Suppressor macrophage treated with lipopolysaccharide for 4 hours (primary cell): ENCODE measurements at regions not wholly inside any gene's neighbourhood (a gene's known extent, or its start where the extent isn't known, plus 50 kb on each side); places are given as distances from the start of the nearest gene placed in this dataset.

Experiments used
- DNase-seq: peaks from one replicate; pipeline ENCODE4 v3.0.0-alpha.2; 2020

- DNase-seq: no peak
Observed at GRCh38 chr3:10585945-10586344, 80.6 kb upstream of the ATP2B2 start.

- peak; percentile 50 for DNase-seq
Observed at GRCh38 chr3:10594915-10595314, 89.5 kb upstream of the ATP2B2 start.

GRCh38 chr3:10596746-10597448, 91.5 kb upstream of the ATP2B2 start:
- DNase-seq: no peak

DNA sequence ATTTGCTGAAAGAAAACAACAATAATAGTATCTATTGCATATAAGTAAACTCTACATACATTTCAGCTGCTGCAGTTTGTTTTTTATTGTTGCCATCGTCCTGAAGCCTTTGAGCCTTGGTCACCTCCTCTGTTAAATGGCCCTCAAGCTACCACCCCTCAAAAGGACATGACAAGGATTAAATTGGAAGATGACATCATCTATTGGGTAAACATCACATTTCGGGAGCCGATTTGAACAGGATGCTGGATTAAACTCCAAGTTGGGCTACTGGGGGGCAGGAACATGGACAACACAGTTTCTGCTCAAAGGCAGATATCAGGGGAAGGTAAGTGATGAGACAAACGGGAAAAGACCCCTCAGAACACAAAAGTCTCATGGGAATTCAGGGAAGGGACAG, 92.3 kb upstream of the ATP2B2 start:
- DNase-seq: no peak

DNA sequence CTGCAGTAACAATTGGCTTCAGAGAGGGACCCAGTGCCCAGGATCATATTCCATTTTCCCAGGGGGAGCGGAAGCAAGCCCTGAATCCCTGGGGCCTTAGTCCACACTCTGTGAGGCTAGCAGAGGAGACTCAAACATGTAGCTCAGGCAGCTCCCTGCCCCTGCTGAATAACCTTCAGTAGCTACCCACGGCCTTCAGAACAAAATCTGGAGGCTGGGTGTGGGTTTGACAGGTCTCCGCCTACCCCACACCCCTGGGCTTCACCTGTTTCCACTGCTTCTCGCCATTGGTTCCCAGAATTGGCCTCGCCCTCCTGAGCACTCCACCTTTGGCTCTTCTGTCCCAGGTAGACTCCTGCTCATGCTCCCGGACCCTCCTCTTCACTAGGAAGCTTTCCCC, 93.6 kb upstream of the ATP2B2 start:
- no peak for DNase-seq

- DNase-seq: no peak
Observed at GRCh38 chr3:10599444-10599843, 94.1 kb upstream of the ATP2B2 start.

GRCh38 chr3:10600296-10600714, 94.9 kb upstream of the ATP2B2 start:
- DNase-seq: no peak

DNA sequence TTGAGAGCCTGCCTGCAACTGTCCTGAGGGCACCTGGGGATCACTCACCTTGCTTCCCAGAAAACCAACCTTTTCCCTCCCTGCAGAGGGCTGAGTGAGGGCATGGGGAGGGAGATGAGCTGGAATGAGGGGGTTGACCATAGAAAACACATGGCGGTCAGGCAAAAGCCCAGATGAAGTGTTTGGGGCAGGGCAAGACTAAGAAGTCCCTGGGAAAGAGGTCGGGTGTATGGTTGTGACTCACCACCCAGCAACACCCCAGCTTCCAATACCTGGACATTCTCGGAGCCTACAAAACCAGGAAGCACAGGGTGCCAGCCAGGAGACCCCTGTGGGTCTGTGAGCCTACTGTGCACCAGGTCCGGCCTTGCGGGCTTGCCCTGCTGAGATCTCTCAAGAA, 95.3 kb upstream of the ATP2B2 start:
- DNase-seq: no peak

- DNase-seq: no peak
Observed at GRCh38 chr3:10601151-10601856, 95.9 kb upstream of the ATP2B2 start.

DNA sequence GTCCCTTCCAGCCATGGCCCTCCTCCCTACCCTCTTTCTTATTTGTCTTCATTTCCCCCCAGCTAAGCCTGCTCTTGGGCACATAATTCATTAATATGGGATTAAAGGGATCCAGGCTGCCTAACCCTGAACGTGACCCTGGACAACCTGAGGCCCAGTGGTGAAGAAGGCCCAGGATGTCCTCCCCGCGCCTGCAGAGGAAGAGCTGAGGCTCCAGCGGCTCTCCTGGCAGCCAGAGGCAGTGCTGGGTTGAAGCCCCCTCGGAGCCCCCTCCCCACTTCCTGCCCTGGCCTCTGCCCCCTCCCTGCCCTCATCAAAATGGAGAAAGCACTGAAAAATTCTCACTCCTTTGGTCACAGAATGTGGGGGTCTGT, 96.5 kb upstream of the ATP2B2 start:
- DNase-seq: no peak

GRCh38 chr3:10602271-10602670, 96.9 kb upstream of the ATP2B2 start:
- no peak for DNase-seq

DNA sequence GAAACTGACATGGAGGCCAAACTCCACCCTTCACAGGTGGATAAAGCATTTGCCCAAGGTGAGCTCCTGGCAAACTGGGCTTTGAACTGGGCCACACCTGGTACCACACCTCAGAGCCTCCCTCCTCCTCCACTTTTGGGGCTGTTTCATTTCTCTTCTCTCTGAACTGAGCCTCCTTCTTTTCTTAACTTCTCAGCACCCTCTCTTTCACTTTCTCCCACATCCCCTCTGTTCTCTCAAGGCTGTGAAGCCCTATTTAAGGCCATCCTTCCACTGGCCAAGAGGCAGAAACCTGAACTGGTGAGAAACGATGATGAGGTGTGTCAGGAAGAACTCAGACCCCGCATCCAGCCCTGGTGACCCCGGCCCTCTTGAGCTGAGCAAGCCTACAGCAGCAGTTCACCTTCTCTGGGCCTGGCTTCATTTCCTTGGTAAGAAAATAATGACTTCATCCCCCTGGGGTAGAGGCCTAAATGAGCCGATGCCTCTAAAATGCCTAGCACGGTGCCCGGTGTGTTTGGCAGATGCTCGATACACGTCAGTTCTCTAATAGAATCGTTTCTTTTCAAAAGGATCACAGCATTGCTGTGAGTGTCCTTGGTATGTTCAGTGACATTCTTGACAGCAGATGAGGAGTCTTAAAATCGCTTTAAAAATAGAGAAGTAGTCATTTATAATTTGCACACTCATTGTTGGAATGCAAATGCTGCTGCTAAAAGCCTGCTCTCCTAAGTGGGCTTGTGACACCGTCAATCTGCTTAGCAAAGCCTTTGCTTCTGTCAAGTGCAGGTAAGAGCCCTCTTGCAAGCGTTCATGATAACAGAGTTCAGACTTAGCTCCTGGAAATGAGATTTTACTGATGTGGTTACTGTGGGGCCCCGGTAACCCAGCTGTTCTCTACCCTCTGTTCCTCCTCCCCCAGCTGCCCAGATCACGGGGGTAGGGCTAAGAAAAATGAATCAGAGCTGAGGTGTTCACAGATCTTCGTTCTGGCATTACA, 97.7 kb upstream of the ATP2B2 start:
- no peak for DNase-seq

DNA sequence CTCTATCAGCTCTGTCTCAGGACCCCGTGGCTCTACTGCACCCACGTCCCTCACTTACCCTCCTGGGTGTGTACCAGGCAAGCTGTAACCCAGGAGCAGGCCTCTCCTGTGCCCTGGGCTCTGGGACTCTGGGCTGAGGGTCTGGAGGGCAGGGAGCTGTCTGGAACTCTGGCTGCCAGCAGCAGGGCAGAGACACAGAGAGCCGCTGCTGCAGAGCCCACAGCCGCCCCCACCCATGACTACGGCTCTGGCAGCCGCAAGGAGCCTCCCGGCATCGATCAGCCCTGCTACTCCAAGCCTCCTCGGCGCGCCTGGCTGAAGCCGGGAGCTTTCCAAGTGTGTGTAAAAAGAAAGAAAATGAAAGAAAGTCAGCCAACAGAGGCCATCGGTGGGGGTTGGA, 103.7 kb upstream of the ATP2B2 start:
- DNase-seq: no peak

DNA sequence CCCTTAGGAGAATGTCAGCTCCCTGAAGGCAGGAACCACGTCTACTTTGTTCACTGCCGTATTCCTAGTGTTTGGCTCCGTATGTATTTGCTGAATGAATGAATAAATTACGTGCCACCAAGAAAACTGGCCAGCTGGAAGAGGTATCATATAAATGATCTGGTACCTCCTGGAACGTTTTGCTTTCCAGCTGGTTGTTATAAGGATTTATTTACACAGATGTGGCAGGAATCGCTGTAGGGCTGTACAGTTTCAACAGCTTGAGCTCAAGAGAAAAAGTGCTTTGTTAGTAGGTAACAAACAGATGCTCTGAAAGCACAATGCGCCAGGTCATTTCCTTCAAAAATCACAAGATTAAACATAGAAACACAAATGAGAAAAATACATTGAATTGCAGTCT, 108.8 kb upstream of the ATP2B2 start:
- DNase-seq: no peak

DNA sequence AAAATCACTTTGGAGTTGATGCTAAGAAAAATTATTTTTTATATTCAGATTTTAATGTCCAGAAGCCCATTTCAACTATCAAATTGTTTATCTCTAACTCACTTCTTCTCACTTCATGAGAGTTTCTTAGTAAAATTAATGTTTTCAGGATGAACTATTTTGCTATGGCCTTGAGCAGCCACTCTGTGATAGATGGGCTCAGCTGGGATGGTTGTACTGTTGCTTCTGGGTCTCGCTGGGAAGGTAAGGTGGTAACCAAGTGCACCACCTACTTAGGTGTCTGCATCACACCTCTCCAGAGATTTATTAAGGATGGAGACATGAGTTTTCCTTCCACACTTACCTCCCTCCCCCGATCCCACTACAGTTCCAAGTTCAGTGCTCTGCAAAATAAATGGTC, 110.3 kb upstream of the ATP2B2 start:
- no peak for DNase-seq

GRCh38 chr3:10616321-10616720, 110.9 kb upstream of the ATP2B2 start:
- no peak for DNase-seq

DNA sequence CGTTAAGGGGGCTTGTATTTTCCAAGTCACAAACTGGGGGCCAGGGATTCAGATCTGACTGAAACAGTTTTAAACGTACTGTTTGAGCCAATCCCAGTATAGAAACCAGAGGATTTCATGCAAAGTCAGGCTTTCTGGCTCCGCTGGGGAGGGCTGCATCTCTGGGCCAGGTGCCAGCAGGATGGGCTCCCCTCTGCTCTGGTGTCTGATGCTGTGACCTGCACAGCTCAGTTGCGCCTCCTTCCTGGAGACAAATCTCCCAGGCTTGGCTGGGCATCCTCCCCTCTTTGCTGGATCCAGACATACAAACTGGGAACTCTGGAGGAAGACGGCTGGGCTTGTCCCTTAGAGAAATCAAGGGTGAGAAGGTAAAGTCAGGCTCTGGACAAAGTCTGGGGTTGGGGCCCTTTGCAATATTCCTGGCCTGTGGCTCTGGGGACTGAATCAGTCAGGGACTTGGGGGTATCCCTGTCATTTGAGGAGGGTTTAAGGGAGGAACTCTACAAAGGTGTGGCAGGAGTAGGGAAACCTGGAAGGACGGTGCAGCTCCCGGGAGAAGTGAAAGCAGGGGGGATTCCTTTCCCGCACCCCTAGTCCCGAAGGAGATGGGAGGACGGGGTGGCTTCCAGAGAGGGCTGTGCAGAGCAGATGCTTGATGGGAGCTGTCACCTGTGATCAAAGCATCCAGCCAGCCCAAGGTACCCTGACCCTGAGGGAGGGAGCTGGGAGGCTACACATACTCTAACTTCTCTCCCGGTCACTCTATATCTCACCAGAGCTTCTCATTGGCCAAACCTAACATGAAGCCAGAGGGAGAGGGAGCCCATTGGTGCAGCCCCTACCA, 114.8 kb upstream of the ATP2B2 start:
- DNase-seq: no peak

DNA sequence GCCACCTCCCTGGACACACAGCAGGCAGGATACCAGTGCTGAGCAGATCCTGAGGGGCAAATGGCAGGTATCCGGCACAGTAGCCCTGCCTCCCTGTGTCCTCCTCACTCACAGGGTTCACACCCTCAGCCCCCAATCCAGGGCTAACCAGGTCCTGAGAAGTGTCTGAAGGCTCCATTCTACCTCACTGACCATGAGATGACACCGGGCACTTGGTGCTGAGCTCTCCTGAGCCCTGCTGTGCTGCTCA, 115.4 kb upstream of the ATP2B2 start:
- DNase-seq: no peak

DNA sequence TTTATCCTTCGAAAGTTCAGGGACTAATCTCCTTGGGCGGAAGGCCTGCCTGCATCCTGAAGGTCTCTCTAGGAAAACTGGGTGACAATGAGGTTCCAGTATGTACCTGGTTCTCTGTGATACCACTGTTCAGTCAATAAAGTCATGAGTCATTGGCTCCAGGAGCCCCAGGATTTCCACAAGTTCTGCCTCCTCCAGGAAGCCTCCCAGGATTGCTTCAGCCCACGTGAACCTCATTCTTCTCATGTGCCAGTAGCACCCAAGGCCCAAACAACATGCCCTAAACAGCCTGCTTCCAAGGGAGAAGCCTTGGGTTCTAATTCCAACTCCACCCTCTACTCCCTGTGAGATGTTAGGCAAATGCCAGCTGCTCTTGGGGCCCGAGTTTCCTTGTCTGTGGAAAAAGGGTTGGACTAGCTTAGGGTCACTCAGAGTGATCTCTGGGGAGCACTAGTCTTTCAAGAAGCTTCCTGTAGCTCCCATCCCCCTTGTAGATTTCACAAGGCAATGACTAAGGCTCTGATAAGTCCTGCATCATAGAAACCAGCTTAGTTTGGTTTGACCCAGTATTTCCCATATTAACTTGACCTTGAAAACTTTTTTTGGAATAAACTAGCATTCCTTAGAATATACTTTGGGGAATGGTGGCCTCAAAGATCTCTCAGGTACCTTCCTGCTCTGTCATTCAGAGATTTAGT, 118.3 kb upstream of the ATP2B2 start:
- DNase-seq: peak; percentile 5

DNA sequence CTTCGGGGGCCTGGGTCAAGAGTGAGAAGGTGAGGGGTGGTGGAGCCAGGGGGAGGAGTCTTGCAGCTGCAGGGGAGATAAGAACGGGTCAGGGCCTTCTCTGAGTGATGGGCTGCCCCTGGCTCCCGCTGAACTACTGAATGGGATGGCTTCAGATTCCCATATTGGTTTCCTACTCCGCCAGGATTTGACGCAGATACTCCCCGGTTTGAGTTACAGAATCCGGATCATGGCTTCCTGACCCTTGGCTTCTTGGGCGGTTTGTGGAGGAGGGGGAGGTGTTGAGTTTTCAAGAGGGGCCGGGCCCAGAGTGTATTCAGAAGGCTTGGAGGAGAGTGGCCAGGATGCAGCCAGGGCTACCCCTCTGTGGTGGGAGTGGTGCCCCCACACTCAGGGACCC, 119.9 kb upstream of the ATP2B2 start:
- DNase-seq: no peak

- DNase-seq: no peak
Observed at GRCh38 chr3:10627884-10628572, 122.6 kb upstream of the ATP2B2 start.
